ENCODE measurements at regions not wholly inside any gene's neighbourhood (a gene's known extent, or its start where the extent isn't known, plus 50 kb on each side); places are given as distances from the start of the nearest gene placed in this dataset.

DNA sequence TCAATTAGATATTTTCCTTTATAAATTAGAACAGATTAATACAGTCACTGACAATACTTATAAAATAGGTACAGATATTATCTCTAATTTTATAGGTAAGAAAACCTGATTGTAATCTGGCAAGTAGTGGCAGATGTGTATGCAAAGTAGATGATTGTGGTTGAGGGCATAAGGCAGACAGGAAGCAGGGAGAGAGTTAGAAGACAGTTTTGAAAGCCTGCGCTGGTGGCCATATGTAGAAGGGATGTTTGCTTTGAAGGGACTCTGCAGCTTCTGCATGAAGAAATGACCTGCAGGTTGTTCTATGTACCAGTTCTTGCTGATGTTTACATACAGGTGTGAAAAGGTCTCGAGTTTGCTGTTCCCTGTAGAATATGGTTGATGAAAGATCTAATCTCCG lies 416.3 kb upstream of the SLIT2 start:
- Histone ChIP-seq H3K9me3 (no peaks in the 10 kb centered on the region), H3K4me1 (no peaks in the 10 kb centered on the region), H3K36me3 (no peaks in the 10 kb centered on the region), H3K27ac (no peak overlapping the region), H3K4me3 (no peak overlapping the region), H3K27me3 (no peaks in the 10 kb centered on the region)
- no peak for DNase-seq
- ATAC-seq: no peak
- WGBS, 4 donors: 83 to 89% (median 86%) methylated on average over 3 of the region's 3 CpGs
- intact Hi-C loops (cut with DNase I): no loop called here
- TF ChIP-seq, protein P1, sequence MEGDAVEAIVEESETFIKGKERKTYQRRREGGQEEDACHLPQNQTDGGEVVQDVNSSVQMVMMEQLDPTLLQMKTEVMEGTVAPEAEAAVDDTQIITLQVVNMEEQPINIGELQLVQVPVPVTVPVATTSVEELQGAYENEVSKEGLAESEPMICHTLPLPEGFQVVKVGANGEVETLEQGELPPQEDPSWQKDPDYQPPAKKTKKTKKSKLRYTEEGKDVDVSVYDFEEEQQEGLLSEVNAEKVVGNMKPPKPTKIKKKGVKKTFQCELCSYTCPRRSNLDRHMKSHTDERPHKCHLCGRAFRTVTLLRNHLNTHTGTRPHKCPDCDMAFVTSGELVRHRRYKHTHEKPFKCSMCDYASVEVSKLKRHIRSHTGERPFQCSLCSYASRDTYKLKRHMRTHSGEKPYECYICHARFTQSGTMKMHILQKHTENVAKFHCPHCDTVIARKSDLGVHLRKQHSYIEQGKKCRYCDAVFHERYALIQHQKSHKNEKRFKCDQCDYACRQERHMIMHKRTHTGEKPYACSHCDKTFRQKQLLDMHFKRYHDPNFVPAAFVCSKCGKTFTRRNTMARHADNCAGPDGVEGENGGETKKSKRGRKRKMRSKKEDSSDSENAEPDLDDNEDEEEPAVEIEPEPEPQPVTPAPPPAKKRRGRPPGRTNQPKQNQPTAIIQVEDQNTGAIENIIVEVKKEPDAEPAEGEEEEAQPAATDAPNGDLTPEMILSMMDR (IDR thresholded peaks at IDR 0.05): no peak
- no peak for TF ChIP-seq POLR2A (IDR thresholded peaks at IDR 0.05)

DNA sequence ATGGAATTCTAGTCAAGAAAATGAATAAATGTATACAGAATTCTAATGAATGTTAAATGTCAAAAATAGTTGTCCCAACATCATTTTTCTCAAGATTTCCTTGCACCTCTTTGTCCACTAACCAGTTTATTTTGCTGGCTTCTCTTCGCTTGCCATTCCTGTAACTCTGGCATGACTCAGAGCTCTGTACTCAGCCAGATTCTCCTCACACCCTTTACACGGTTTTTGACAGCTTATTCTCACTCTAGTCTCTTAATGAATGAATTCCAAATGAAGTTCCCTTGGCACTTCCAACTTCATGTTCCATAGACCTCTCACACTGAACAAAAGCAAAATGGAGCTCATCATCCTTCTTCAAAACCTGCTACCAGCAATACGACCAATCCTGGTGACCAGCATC lies 419.3 kb upstream of the SLIT2 start:
- 74 to 85% (median 77%) methylated on average over 3 of the region's 3 CpGs for WGBS, 4 donors
- Histone ChIP-seq H3K4me1 (no peaks in the 10 kb centered on the region), H3K27ac (no peak overlapping the region), H3K27me3 (no peaks in the 10 kb centered on the region), H3K9me3 (no peaks in the 10 kb centered on the region), H3K36me3 (no peaks in the 10 kb centered on the region), H3K4me3 (no peak overlapping the region)
- no peak for TF ChIP-seq POLR2A (IDR thresholded peaks at IDR 0.05)
- TF ChIP-seq, protein P1 (IDR thresholded peaks at IDR 0.05): no peak
- intact Hi-C loops (cut with DNase I): no loop called here
- no peak for ATAC-seq
- no peak for DNase-seq

DNA sequence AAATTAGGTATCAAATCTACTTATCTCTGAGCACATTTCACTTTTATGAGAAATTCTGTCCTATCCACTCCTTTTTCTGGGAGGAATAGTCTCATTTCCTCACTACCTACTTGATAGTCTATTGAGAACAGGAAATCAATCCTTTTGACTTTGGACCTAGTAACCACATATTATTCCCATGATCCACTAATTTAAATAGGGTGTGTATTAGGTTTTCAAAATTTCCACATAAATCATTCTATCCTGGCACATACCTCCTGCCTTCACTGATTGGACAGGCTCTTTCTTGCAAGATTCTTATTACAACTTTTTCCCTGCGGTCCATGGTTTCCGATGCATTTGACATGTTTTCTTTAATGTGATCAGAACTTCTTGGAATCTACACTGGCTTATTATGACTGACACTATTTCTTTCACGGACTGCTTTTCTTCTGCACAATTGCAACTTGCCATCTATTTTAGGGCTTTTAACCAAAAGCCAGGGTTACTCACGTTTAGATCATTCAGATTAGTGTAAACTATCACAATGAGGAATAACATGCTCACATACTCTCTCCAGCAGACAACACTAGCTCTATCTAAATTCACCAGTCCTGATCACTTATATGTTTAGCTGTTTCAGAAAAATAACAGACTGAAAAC lies 419.9 kb upstream of the SLIT2 start:
- H3K4me1 ChIP-seq: no peaks in the 10 kb centered on the region
- H3K36me3 ChIP-seq: no peaks in the 10 kb centered on the region
- DNase-seq (no peak), ATAC-seq (no peak)
- intact Hi-C loops (cut with DNase I): no loop called here
- H3K4me3 ChIP-seq: no peak overlapping the region
- H3K27ac ChIP-seq: no peak overlapping the region
- H3K9me3 ChIP-seq: no peaks in the 10 kb centered on the region
- no peaks in the 10 kb centered on the region for H3K27me3 ChIP-seq
- WGBS, 4 donors: 88 to 93% (median 89%) methylated on average over 4 of the region's 4 CpGs
- TF ChIP-seq, protein P1 (IDR thresholded peaks at IDR 0.05): no peak
- TF ChIP-seq POLR2A (IDR thresholded peaks at IDR 0.05): no peak

DNA sequence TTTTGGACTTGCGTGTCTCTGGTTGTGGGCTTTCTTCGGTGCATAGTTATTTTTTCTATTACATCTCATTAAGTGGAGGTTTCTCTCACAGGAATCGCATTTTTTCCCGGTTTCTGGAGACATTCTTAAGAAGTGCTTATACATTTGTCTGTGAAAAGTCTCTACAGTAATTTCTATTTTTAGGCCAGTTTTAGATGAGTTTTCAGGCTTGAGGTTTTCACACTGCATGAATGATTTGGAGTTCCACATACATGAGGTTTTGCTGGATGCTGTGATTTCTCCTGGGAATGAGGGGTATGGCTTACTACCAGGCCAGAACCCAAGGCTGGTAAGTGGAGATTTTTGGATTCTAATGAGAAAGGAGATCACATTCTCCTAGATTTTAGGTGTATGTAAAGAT lies 422.6 kb upstream of the SLIT2 start:
- intact Hi-C loops (cut with DNase I): no loop called here
- Histone ChIP-seq H3K27me3 (no peaks in the 10 kb centered on the region), H3K9me3 (no peaks in the 10 kb centered on the region), H3K36me3 (no peaks in the 10 kb centered on the region), H3K4me1 (no peaks in the 10 kb centered on the region), H3K27ac (no peak overlapping the region), H3K4me3 (no peak overlapping the region)
- no peak for TF ChIP-seq POLR2A (IDR thresholded peaks at IDR 0.05)
- TF ChIP-seq, protein P1 (IDR thresholded peaks at IDR 0.05): no peak
- ATAC-seq (no peak), DNase-seq (no peak)
- 87 to 94% (median 91%) methylated on average over 4 of the region's 4 CpGs for WGBS, 4 donors

Measured in heart left ventricle (tissue), 16 donors.